OCI-LY1 (cell line): ENCODE measurements at regions not wholly inside any gene's neighbourhood (a gene's known extent, or its start where the extent isn't known, plus 50 kb on each side); places are given as distances from the start of the nearest gene placed in this dataset.

ENCODE experiments used
- H2AFZ ChIP-seq: fragments of 200-600 bp; sonication (generic), shearing (Covaris generic); 2 replicates; pipeline ENCODE4 v1.6.0; 2014; ENCODE audit warnings: antibody characterized with exemption, mild to moderate bottlenecking, low read length
- H3F3A ChIP-seq: fragments of 200-600 bp; sonication (generic), shearing (Covaris generic); 2 replicates; pipeline ENCODE4 v1.6.0; 2014; ENCODE audit warnings: mild to moderate bottlenecking, antibody characterized with exemption, low read length, moderate library complexity; ENCODE audit not compliant: insufficient read depth
- H3K27ac ChIP-seq: fragments of 200-600 bp; sonication (generic); 2 replicates; pipeline ENCODE4 v1.5.1; 2014; ENCODE audit warnings: low read length, mixed run types, mild to moderate bottlenecking, low read depth; ENCODE audit not compliant: poor library complexity, severe bottlenecking
- H3K27me3 ChIP-seq: fragments of 200-600 bp; sonication (generic); 2 replicates; pipeline ENCODE4 v1.6.0; 2014; ENCODE audit warnings: antibody characterized with exemption, mild to moderate bottlenecking, low read length, moderate library complexity; ENCODE audit not compliant: insufficient read depth
- H3K36me3 ChIP-seq: fragments of 200-600 bp; sonication (generic); 2 replicates; pipeline ENCODE4 v1.6.1; 2014; ENCODE audit warnings: mild to moderate bottlenecking, antibody characterized with exemption, low read length, moderate library complexity, mixed read lengths; ENCODE audit not compliant: insufficient read depth
- H3K4me1 ChIP-seq: fragments of 200-600 bp; sonication (generic); 2 replicates; pipeline ENCODE4 v1.5.1; 2014; ENCODE audit warnings: mild to moderate bottlenecking, low read length, moderate library complexity; ENCODE audit not compliant: insufficient read depth, severe bottlenecking
- H3K4me2 ChIP-seq: fragments of 200-600 bp; sonication (generic), shearing (Covaris generic); 2 replicates; pipeline ENCODE4 v1.6.1; 2014; ENCODE audit warnings: low read length
- H3K4me3 ChIP-seq: fragments of 200-600 bp; sonication (generic); 2 replicates; pipeline ENCODE4 v1.5.1; 2014; ENCODE audit warnings: low read length, low read depth, mild to moderate bottlenecking, mixed read lengths; ENCODE audit not compliant: poor library complexity, severe bottlenecking
- H3K79me2 ChIP-seq: fragments of 200-600 bp; shearing (Covaris generic); 2 replicates; pipeline ENCODE4 v1.6.1; 2016; ENCODE audit warnings: mixed run types, low read length, mixed read lengths; ENCODE audit not compliant: insufficient read depth
- H3K9ac ChIP-seq: fragments of 200-600 bp; sonication (generic), shearing (Covaris generic); 2 replicates; pipeline ENCODE4 v1.6.1; 2014; ENCODE audit warnings: mild to moderate bottlenecking, low read length, mixed read lengths
- H3K9me2 ChIP-seq: fragments of 200-600 bp; sonication (generic), shearing (Covaris generic); 2 replicates; pipeline ENCODE4 v1.6.1; 2014; ENCODE audit warnings: low read depth, mild to moderate bottlenecking, low read length, mixed read lengths
- H3K9me3 ChIP-seq: fragments of 200-600 bp; shearing (Covaris generic); 2 replicates; pipeline ENCODE4 v1.6.1; 2014; ENCODE audit warnings: low read length, mixed read lengths
- H4K20me1 ChIP-seq: fragments of 200-600 bp; sonication (generic), shearing (Covaris generic); 2 replicates; pipeline ENCODE4 v1.6.0; 2016; ENCODE audit warnings: mild to moderate bottlenecking, low read length; ENCODE audit not compliant: insufficient read depth
- EZH2 ChIP-seq: fragments of 200-600 bp; sonication (generic), shearing (Covaris generic); IDR thresholded peaks from 2 replicates; pipeline ENCODE4 v1.8.0; 2017; ENCODE audit warnings: borderline replicate concordance, mixed run types, mild to moderate bottlenecking, antibody characterized with exemption, low read length, moderate library complexity, mixed read lengths
- TF ChIP-seq, protein P1 (sequence below): fragments of 200-600 bp; sonication (generic), shearing (Covaris generic); IDR thresholded peaks from 2 replicates; pipeline ENCODE4 v1.5.1; 2017; ENCODE audit warnings: mild to moderate bottlenecking, antibody characterized with exemption, low read length, moderate library complexity, mixed read lengths

DNA sequence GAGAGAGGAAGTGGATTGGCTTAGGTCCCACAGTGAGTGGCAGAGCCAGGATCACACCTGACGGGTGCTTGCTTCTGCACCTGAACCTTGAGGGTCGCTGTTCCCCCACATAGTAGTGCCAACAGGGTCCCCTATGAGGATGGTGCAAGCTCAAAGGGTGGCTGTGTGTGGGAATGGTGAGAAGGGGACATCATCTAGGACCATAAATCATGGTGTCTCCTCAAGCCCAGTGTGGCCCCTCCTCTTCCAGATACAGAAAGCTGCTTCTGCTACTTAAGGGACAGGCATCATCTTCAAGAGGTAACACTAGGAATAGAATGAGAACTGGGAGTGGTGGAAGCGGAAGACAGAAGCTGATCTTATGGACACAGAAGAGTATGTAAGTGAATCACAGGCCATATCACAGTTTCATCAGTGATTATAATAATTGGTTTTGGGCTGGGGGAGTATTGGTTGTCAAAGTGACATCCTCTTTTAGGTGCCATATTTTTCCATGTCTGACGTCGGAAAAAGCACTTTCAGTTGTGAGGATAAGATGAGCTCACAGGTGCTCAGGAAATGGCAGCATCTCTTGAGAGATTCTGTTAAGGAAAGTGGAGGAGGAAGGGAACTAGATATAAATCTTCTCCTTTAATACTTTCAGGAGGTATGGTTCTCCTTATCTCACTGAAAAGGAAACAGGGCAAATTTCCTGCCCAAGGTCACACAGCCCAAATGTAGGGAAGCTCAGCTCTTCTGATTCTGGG is 83.2 kb upstream of the HNF1B start:
- Histone ChIP-seq H3K9me3 (no peaks in the 10 kb centered on the region), H3K4me3 (no peak overlapping the region), H3K36me3 (no peaks in the 10 kb centered on the region), H3K4me1 (peaks cover 82% of the 10 kb centered on the region), H3K9me2 (no peaks in the 10 kb centered on the region), H3K27me3 (no peaks in the 10 kb centered on the region), H3K4me2 (no peak overlapping the region; the same call in 1 of the 2 replicates), H3K79me2 (no peaks in the 10 kb centered on the region), H3K9ac (no peak overlapping the region), H3K27ac (peak overlapping the region; percentile 88), H2AFZ (no peak overlapping the region), H3F3A (0 out of 2 replicates have a peak, but pooled peaks cover 5% of the 10 kb centered on the region), H4K20me1 (no peaks in the 10 kb centered on the region)
- TF ChIP-seq, protein P1, sequence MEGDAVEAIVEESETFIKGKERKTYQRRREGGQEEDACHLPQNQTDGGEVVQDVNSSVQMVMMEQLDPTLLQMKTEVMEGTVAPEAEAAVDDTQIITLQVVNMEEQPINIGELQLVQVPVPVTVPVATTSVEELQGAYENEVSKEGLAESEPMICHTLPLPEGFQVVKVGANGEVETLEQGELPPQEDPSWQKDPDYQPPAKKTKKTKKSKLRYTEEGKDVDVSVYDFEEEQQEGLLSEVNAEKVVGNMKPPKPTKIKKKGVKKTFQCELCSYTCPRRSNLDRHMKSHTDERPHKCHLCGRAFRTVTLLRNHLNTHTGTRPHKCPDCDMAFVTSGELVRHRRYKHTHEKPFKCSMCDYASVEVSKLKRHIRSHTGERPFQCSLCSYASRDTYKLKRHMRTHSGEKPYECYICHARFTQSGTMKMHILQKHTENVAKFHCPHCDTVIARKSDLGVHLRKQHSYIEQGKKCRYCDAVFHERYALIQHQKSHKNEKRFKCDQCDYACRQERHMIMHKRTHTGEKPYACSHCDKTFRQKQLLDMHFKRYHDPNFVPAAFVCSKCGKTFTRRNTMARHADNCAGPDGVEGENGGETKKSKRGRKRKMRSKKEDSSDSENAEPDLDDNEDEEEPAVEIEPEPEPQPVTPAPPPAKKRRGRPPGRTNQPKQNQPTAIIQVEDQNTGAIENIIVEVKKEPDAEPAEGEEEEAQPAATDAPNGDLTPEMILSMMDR, result no peak
- no peak for TF ChIP-seq EZH2

DNA sequence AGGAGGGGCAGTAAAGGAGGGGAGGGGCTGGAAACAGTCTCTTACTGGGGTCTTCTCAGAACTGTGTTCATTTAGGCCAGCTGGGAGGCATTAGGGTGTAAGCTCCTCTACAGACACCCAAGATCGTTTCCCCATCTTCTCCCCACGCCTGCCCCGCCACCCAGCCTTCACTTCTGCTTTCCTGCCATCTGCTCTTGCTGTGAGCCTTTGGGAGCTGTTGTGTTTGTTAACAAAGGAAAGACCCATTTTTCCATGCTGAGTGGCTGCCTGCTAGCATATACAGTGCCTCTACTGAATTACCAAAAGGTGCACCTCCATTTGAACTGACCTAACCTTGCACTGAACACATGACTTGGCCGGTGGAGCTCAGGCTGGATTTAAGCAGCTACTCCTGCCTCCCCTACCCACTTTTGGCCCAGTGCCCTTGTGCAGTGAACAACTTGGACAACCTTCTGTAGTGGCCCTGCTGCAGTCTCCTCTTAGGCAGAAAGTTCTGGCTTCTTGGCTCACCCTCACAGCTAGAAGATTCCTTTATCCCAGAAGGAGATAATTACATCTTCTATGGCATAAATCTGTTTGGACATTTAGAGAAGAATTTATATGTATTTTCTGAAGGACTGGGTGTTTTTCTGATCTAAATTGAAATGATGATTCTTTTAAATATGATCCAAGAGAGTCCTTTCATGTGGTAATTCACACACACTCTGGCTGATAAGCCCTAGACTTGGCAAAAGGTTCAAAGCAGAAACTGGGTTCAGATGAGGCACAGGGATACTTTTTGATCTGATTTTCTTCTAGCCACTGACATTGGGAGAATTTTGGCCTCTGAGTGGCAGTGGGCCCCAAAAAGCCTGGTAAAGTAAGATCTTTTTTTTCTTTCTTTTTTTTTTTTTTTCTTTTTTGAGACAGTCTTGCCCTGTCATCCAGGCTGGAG is 81.9 kb upstream of the HNF1B start:
- Histone ChIP-seq H3K36me3 (no peaks in the 10 kb centered on the region), H3K4me2 (no peak overlapping the region; the same call in 1 of the 2 replicates), H3K27ac (peak overlapping the region; percentile 84), H3K9ac (no peak overlapping the region), H3K4me3 (no peak overlapping the region), H3K4me1 (peaks cover 75% of the 10 kb centered on the region), H3F3A (0 out of 2 replicates have a peak, but pooled peaks cover 5% of the 10 kb centered on the region), H3K9me3 (no peaks in the 10 kb centered on the region), H4K20me1 (no peaks in the 10 kb centered on the region), H3K79me2 (no peaks in the 10 kb centered on the region), H3K9me2 (no peaks in the 10 kb centered on the region), H2AFZ (no peak overlapping the region), H3K27me3 (no peaks in the 10 kb centered on the region)
- no peak for TF ChIP-seq EZH2
- TF ChIP-seq, protein P1, result no peak

DNA sequence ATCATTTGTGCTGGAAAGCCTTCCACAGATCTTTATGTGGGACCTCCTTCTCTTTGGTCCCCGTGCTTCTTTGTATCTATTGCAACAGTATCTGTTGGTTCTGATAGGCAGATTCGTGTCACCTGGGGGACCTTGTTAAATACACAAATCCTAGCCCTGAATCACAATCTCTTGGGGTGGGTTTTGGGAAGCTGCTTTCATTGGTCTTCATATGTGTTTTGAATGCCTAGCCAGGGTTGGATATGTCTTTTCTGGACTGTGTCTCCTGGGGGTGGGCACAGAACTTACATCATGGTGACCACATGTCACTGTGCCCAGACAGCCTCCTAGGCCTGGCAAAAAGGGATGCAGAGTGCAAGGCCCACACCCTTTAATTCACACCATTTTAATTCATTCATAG is 81.0 kb upstream of the HNF1B start:
- H3K9me3 ChIP-seq, result no peaks in the 10 kb centered on the region
- 0 out of 2 replicates have a peak, but pooled peaks cover 5% of the 10 kb centered on the region for H3F3A ChIP-seq
- no peak overlapping the region for H3K4me2 ChIP-seq
- TF ChIP-seq, protein P1, result no peak
- no peak for TF ChIP-seq EZH2
- H3K27me3 ChIP-seq, result no peaks in the 10 kb centered on the region
- no peaks in the 10 kb centered on the region for H3K36me3 ChIP-seq
- no peaks in the 10 kb centered on the region for H3K79me2 ChIP-seq
- no peaks in the 10 kb centered on the region for H4K20me1 ChIP-seq
- H3K9me2 ChIP-seq, result no peaks in the 10 kb centered on the region
- H3K4me3 ChIP-seq, result no peak overlapping the region
- no peak overlapping the region for H3K9ac ChIP-seq
- no peak overlapping the region for H2AFZ ChIP-seq
- peak overlapping the region; percentile 84 for H3K27ac ChIP-seq
- H3K4me1 ChIP-seq, result peaks cover 75% of the 10 kb centered on the region
